NCI-H128 (cell line): ENCODE measurements at regions not wholly inside any gene's neighbourhood (a gene's known extent, or its start where the extent isn't known, plus 50 kb on each side); places are given as distances from the start of the nearest gene placed in this dataset.
"Not testable (repeated sequence)": the region's sequence is repeated elsewhere in the genome, so short reads cannot be mapped to it uniquely, and the experiment has no call there.

Experiments used
- DNase-seq: peaks from one replicate; lab custom pipeline; 2025; ENCODE audit not compliant: unreplicated experiment; lab: John Stamatoyannopoulos, UW

- no peak for DNase-seq
These were observed 117.1 kb upstream of the CCDC28A start for GRCh38 chr6:138656364-138657064.

GRCh38 chr6:138657065-138657425, 116.5 kb upstream of the CCDC28A start:
- no peak for DNase-seq

DNA sequence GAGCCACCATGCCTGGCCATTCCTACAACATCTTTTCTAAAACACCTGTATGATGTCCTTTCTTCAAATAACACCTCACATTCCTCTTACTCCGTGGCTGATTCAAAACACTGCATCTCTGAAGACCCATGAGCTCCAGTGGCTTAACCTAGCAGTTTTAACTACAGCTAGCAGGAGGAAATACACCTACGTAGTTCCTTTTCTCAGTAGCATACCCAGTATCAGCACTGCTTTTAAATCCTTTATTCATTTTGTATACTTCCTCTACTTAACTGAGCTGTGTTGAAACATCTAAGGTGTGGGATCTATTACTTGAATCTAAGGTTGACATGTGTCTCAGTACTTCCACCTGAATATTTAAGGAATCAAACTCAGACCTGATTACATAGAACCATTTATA, 113.6 kb upstream of the CCDC28A start:
- no peak for DNase-seq

DNA sequence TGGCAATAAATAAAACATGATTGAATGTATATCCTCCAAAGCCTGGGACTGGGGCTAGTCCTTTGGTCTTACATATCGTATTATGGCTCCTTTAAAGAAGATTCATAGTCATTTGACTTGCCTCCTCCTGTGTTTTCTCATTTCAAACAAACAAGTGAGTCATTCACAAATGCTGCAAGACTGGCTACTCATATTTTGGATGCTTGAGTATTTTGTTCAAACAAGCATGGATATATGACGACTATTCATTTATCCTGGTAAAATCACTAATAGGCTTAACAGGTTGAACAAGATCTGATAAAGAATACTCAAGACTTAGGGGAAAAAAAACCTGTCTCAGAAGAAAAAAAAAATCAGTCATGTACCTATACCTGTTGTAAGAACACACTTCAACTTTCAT, 111.1 kb upstream of the CCDC28A start:
- DNase-seq, result no peak

GRCh38 chr6:138663892-138664291, 109.7 kb upstream of the CCDC28A start:
- no peak for DNase-seq

- no peak for DNase-seq
These were observed 108.8 kb upstream of the CCDC28A start for GRCh38 chr6:138664745-138665144.

DNA sequence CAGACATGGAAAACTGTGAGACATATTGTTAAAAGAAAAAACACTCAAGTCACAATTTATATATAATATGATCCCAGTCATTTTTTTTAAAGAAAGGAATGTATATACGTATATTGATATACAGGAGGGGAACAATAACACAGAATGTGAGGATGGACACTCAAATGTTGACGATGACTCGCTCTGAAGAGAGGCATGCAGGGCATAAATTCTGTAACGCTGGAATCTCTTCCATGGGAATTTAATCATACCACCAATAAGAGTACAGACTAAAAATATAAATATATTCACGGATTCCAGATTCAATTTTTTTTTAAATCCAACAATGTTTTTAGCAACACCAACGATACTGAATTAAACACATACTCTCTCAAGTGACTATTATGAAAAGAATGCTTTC, 106.9 kb upstream of the CCDC28A start:
- DNase-seq, result no peak

GRCh38 chr6:138667408-138667807, 106.2 kb upstream of the CCDC28A start:
- DNase-seq, result no peak

GRCh38 chr6:138671351-138671750, 102.2 kb upstream of the CCDC28A start:
- no peak for DNase-seq

- no peak for DNase-seq
These were observed 100.1 kb upstream of the CCDC28A start for GRCh38 chr6:138673346-138674014.

GRCh38 chr6:138674444-138674843, 99.1 kb upstream of the CCDC28A start:
- not testable (repeated sequence) for DNase-seq

GRCh38 chr6:138677538-138677937, 96.0 kb upstream of the CCDC28A start:
- no peak for DNase-seq

GRCh38 chr6:138678168-138678567, 95.4 kb upstream of the CCDC28A start:
- no peak for DNase-seq

GRCh38 chr6:138680085-138680484, 93.5 kb upstream of the CCDC28A start:
- no peak for DNase-seq

DNA sequence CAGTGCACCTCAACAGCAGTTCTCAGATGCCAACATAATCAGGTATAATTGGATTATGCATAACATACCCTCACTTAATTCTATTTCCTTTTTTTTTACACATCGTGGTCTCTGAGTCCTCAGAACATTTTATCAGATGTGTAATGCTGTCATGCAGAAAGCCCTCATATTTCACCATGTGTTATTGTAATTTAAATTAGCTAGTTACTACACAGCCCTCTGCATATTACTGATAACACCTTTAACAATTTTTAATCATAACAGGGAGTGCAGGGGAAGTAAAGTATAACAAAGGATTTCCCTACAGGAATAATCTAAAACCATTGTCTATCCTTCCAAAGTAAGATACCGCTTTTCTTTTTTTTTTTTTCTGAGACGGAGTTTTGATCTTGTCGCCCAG, 91.9 kb upstream of the CCDC28A start:
- DNase-seq, result no peak

- DNase-seq, result no peak
These were observed 90.7 kb upstream of the CCDC28A start for GRCh38 chr6:138682704-138683527.

- DNase-seq, result no peak
These were observed 88.3 kb upstream of the CCDC28A start for GRCh38 chr6:138685257-138685656.

- no peak for DNase-seq
These were observed 87.8 kb upstream of the CCDC28A start for GRCh38 chr6:138685781-138686180.

GRCh38 chr6:138688580-138688979, 85.0 kb upstream of the CCDC28A start:
- DNase-seq, result no peak

- DNase-seq, result no peak
These were observed 83.7 kb upstream of the CCDC28A start for GRCh38 chr6:138689849-138690248.

DNA sequence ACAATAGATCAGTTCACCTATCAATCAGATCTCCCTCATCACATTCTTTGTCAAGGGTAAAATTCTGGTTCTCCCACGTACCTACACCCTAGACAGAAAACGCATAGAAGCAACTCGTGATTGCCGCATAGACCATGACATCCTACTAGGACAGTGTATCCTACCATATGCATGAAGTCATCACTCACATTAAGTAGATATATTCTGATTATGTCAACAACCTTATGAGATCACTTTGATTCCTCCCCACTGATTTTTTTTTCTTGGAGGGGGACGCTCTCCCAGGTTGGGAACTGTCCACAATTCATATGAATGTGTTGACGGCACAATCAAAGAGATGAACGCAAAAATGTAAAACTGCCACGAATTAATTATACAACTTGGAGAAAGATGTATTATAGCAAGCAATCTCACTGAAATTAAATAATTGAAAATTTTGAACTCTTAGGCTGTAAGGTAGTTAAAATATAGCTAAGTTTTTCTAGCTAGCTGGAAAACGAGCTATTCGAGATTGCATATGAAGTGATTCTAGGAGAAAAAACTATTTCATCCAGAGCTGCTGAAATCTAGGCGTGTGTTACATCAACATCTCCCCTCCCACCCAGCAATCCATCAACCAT, 82.5 kb upstream of the CCDC28A start:
- no peak for DNase-seq
